C4-2B (cell line): ENCODE measurements at regions not wholly inside any gene's neighbourhood (a gene's known extent, or its start where the extent isn't known, plus 50 kb on each side); places are given as distances from the start of the nearest gene placed in this dataset.
A peak's percentile ranks its signal among the peaks of the same experiment; 100 is the strongest.

Experiments
- ZFX ChIP-seq: fragments of 450-650 bp; IDR thresholded peaks from 2 replicates; pipeline ENCODE4 v1.6.1; 2017
- TF ChIP-seq, protein P1 (sequence below): fragments of 450-650 bp; conservative IDR thresholded peaks from 2 replicates; pipeline ENCODE4 v1.5.1; 2017; ENCODE audit warnings: mild to moderate bottlenecking

GRCh38 chr11:114774599-114775361 is 96.5 kb downstream of the NXPE2 start:
- TF ChIP-seq, protein P1, sequence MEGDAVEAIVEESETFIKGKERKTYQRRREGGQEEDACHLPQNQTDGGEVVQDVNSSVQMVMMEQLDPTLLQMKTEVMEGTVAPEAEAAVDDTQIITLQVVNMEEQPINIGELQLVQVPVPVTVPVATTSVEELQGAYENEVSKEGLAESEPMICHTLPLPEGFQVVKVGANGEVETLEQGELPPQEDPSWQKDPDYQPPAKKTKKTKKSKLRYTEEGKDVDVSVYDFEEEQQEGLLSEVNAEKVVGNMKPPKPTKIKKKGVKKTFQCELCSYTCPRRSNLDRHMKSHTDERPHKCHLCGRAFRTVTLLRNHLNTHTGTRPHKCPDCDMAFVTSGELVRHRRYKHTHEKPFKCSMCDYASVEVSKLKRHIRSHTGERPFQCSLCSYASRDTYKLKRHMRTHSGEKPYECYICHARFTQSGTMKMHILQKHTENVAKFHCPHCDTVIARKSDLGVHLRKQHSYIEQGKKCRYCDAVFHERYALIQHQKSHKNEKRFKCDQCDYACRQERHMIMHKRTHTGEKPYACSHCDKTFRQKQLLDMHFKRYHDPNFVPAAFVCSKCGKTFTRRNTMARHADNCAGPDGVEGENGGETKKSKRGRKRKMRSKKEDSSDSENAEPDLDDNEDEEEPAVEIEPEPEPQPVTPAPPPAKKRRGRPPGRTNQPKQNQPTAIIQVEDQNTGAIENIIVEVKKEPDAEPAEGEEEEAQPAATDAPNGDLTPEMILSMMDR = peak; percentile 88
- TF ChIP-seq ZFX = no peak
